Gastrocnemius medialis (tissue), 4 donors: ENCODE measurements at regions not wholly inside any gene's neighbourhood (a gene's known extent, or its start where the extent isn't known, plus 50 kb on each side); places are given as distances from the start of the nearest gene placed in this dataset.
A peak's percentile ranks its signal among the peaks of the same experiment; 100 is the strongest.
"Not testable (repeated sequence)": the region's sequence is repeated elsewhere in the genome, so short reads cannot be mapped to it uniquely, and the experiment has no call there.

Experiments used
- ATAC-seq, 2 donors: fragments of 150-250 bp; one replicate each; pipeline ENCODE4 v1.9.1; 2016
- DNase-seq, 2 donors: peaks; one replicate each; pipeline ENCODE4 v3.0.0-alpha.2; 2019
- H3K27ac ChIP-seq, 4 donors: fragments of 200-600 bp; sonication (generic); 1 replicate in 1 of 4; 2 replicates in 3 of 4; pipeline ENCODE4 v1.5.1; 2016 to 2018; ENCODE audit warnings: mild to moderate bottlenecking in 2 of 4, moderate library complexity in 1 of 4
- H3K27me3 ChIP-seq, 3 donors: fragments of 200-600 bp; sonication (generic) in 2 of 3; 1 replicate in 1 of 3; 2 replicates in 2 of 3; pipeline versions ENCODE4 v1.5.1 to v1.6.0; 2016 to 2019; ENCODE audit warnings: mild to moderate bottlenecking in 1 of 3, moderate library complexity in 1 of 3
- H3K36me3 ChIP-seq, 2 donors: fragments of 200-600 bp; sonication (generic) in 1 of 2; one replicate each; pipeline ENCODE4 v1.5.1; 2017 to 2018
- H3K4me1 ChIP-seq, 2 donors: fragments of 200-600 bp; sonication (generic) in 1 of 2; one replicate each; pipeline ENCODE4 v1.5.1; 2016 to 2017; ENCODE audit warnings: mild to moderate bottlenecking in 2 of 2
- H3K4me3 ChIP-seq, 4 donors: fragments of 200-600 bp; sonication (generic) in 3 of 4; 1 replicate in 1 of 4; 2 replicates in 3 of 4; pipeline ENCODE4 v1.5.1; 2016 to 2019; ENCODE audit warnings: mild to moderate bottlenecking in 2 of 4
- H3K9me3 ChIP-seq, 3 donors: fragments of 200-600 bp; sonication (generic) in 2 of 3; 1 replicate in 1 of 3; 2 replicates in 2 of 3; pipeline ENCODE4 v1.5.1; 2016 to 2019
- CTCF ChIP-seq, 5 experiments: fragments of 450-650 bp in 3 of 5; fragments of 200-600 bp in 2 of 5; sonication (generic) in 2 of 5; IDR thresholded peaks in 4 of 5; conservative IDR thresholded peaks in 1 of 5; 1 replicate in 4 of 5; 2 replicates in 1 of 5; pipeline ENCODE4 v1.5.1; 2016 to 2019; ENCODE audit warnings: antibody characterized with exemption in 5 of 5, mild to moderate bottlenecking in 3 of 5, moderate library complexity in 3 of 5
- POLR2A ChIP-seq, 2 donors: fragments of 450-650 bp; IDR thresholded peaks; one replicate each; pipeline ENCODE4 v1.6.1; 2017; ENCODE audit warnings: antibody characterized with exemption in 2 of 2, mild to moderate bottlenecking in 2 of 2, moderate library complexity in 2 of 2
- in situ Hi-C, 4 donors: fragments of 200-750 bp; cut with MboI; loops; one replicate each; pipeline versions ENCODE4 v1.15.0 to v1.8.0; 2017; ENCODE audit warnings: low sequenced_read_pairs in 4 of 4
- intact Hi-C: fragments of 100-400 bp; cut with DNase I; formaldehyde crosslinking; loops from one replicate; pipeline ENCODE4 v1.15.1; 2023; ENCODE audit warnings: low total_unique reads

GRCh38 chr5:81826128-81826527 lies 75.2 kb upstream of the SSBP2 start:
- in situ Hi-C loops, result no loop called here
- no peak for TF ChIP-seq CTCF (IDR thresholded peaks at IDR 0.05 in 4 of 5, conservative IDR thresholded peaks at IDR 0.05 in 1 of 5)
- no peak for TF ChIP-seq POLR2A (IDR thresholded peaks at IDR 0.05)

GRCh38 chr5:81825237-81825636 lies 74.3 kb upstream of the SSBP2 start:
- intact Hi-C loops, result no loop called here
- Histone ChIP-seq H3K4me3 (no peak overlapping the region), H3K27ac (peak overlapping the region in 2 of 4 donors; percentile 13 to 42), H3K27me3 (no peaks in the 10 kb centered on the region), H3K36me3 (no peaks in the 10 kb centered on the region), H3K4me1 (peaks cover 8 to 16% of the 10 kb centered on the region in 2 donors), H3K9me3 (no peaks in the 10 kb centered on the region)
- TF ChIP-seq CTCF (IDR thresholded peaks at IDR 0.05 in 4 of 5, conservative IDR thresholded peaks at IDR 0.05 in 1 of 5) (no peak), POLR2A (IDR thresholded peaks at IDR 0.05) (no peak)
- ATAC-seq (peak; percentile 60 to 67), DNase-seq (peak; percentile 47 to 69)
- in situ Hi-C loops, result no loop called here

More at GRCh38 chr5:81826128-81826527, 75.2 kb upstream of the SSBP2 start:
- DNase-seq (no peak), ATAC-seq (no peak)
- Histone ChIP-seq H3K27ac (no peak overlapping the region), H3K4me1 (peaks cover 5 to 14% of the 10 kb centered on the region in 2 donors), H3K36me3 (no peaks in the 10 kb centered on the region), H3K4me3 (no peak overlapping the region), H3K27me3 (no peaks in the 10 kb centered on the region), H3K9me3 (no peaks in the 10 kb centered on the region)
- intact Hi-C loops, result no loop called here

- in situ Hi-C loops, ATAC-seq, intact Hi-C loops: not testable (repeated sequence)
Observed at GRCh38 chr5:81823736-81824135, 72.8 kb upstream of the SSBP2 start.

GRCh38 chr5:81820863-81821262 lies 70.0 kb upstream of the SSBP2 start:
- Histone ChIP-seq H3K4me3 (no peak overlapping the region), H3K27me3 (no peaks in the 10 kb centered on the region), H3K27ac (no peak overlapping the region), H3K4me1 (peaks cover 10 to 14% of the 10 kb centered on the region in 2 donors), H3K9me3 (no peaks in the 10 kb centered on the region), H3K36me3 (no peaks in the 10 kb centered on the region)
- in situ Hi-C loops (no loop called here), intact Hi-C loops (no loop called here)
- TF ChIP-seq POLR2A (IDR thresholded peaks at IDR 0.05), result no peak
- TF ChIP-seq CTCF (IDR thresholded peaks at IDR 0.05 in 4 of 5, conservative IDR thresholded peaks at IDR 0.05 in 1 of 5), result no peak
- DNase-seq (no peak), ATAC-seq (no peak)

More at GRCh38 chr5:81823736-81824135, 72.8 kb upstream of the SSBP2 start:
- H3K9me3 ChIP-seq, H3K27me3 ChIP-seq, H3K27ac ChIP-seq, H3K36me3 ChIP-seq, H3K4me3 ChIP-seq, DNase-seq: not testable (repeated sequence)
- H3K4me1 ChIP-seq, result peaks cover 10 to 14% of the 10 kb centered on the region in 2 donors

- Histone ChIP-seq H3K27me3 (no peaks in the 10 kb centered on the region), H3K36me3 (no peaks in the 10 kb centered on the region), H3K4me3 (no peak overlapping the region), H3K27ac (peak overlapping the region in 1 of 4 donors; percentile 47), H3K4me1 (peaks cover 8 to 11% of the 10 kb centered on the region in 2 donors), H3K9me3 (no peaks in the 10 kb centered on the region)
- in situ Hi-C loops, result no loop called here
- TF ChIP-seq POLR2A (IDR thresholded peaks at IDR 0.05), result no peak
- TF ChIP-seq CTCF (IDR thresholded peaks at IDR 0.05 in 4 of 5, conservative IDR thresholded peaks at IDR 0.05 in 1 of 5), result no peak
- no peak for DNase-seq
- intact Hi-C loops, result no loop called here
- no peak for ATAC-seq
Observed at GRCh38 chr5:81820318-81820636, 69.4 kb upstream of the SSBP2 start.
